ENCODE measurements at regions not wholly inside any gene's neighbourhood (a gene's known extent, or its start where the extent isn't known, plus 50 kb on each side); places are given as distances from the start of the nearest gene placed in this dataset.

- TF ChIP-seq CTCF (IDR thresholded peaks at IDR 0.05; ENCODE audit: extremely low read depth, insufficient read depth, missing control alignments), result no peak
- in situ Hi-C loops (cut with MboI; ENCODE audit: low pct_unique_long_range_greater_than_20kb, low sequenced_read_pairs, unreplicated experiment), result no loop called here
These were observed 374.7 kb upstream of the WWC1 start for GRCh38 chr5:167916706-167917105.

GRCh38 chr5:167918184-167918812 is 373.1 kb upstream of the WWC1 start:
- in situ Hi-C loops (cut with MboI; ENCODE audit: low pct_unique_long_range_greater_than_20kb, low sequenced_read_pairs, unreplicated experiment), result no loop called here
- DNase-seq (ENCODE audit: low spot score), result no peak
- TF ChIP-seq CTCF (IDR thresholded peaks at IDR 0.05; ENCODE audit: extremely low read depth, insufficient read depth, missing control alignments), result no peak

More at GRCh38 chr5:167916706-167917105, 374.7 kb upstream of the WWC1 start:
- DNase-seq (ENCODE audit: low spot score), result no peak

- no peak for DNase-seq (ENCODE audit: low spot score)
- in situ Hi-C loops (cut with MboI; ENCODE audit: low pct_unique_long_range_greater_than_20kb, low sequenced_read_pairs, unreplicated experiment), result no loop called here
- TF ChIP-seq CTCF (IDR thresholded peaks at IDR 0.05; ENCODE audit: extremely low read depth, insufficient read depth, missing control alignments), result no peak
These were observed 372.5 kb upstream of the WWC1 start for GRCh38 chr5:167918813-167919483.

GRCh38 chr5:167920589-167920988 is 370.9 kb upstream of the WWC1 start:
- no peak for TF ChIP-seq CTCF (IDR thresholded peaks at IDR 0.05; ENCODE audit: extremely low read depth, insufficient read depth, missing control alignments)
- DNase-seq (ENCODE audit: low spot score), result no peak
- in situ Hi-C loops (cut with MboI; ENCODE audit: low pct_unique_long_range_greater_than_20kb, low sequenced_read_pairs, unreplicated experiment), result no loop called here

- DNase-seq (ENCODE audit: low spot score), result no peak
- in situ Hi-C loops (cut with MboI; ENCODE audit: low pct_unique_long_range_greater_than_20kb, low sequenced_read_pairs, unreplicated experiment), result no loop called here
- no peak for TF ChIP-seq CTCF (IDR thresholded peaks at IDR 0.05; ENCODE audit: extremely low read depth, insufficient read depth, missing control alignments)
These were observed 369.6 kb upstream of the WWC1 start for GRCh38 chr5:167921796-167922195.

GRCh38 chr5:167923396-167923795 is 368.0 kb upstream of the WWC1 start:
- DNase-seq (ENCODE audit: low spot score), result no peak
- TF ChIP-seq CTCF (IDR thresholded peaks at IDR 0.05; ENCODE audit: extremely low read depth, insufficient read depth, missing control alignments), result no peak
- in situ Hi-C loops (cut with MboI; ENCODE audit: low pct_unique_long_range_greater_than_20kb, low sequenced_read_pairs, unreplicated experiment), result no loop called here
